PFSK-1 (cell line): ENCODE measurements at regions not wholly inside any gene's neighbourhood (a gene's known extent, or its start where the extent isn't known, plus 50 kb on each side); places are given as distances from the start of the nearest gene placed in this dataset.

ENCODE experiments used
- FOXP2 ChIP-seq: optimal IDR thresholded peaks from 2 replicates; pipeline ENCODE3; 2011; ENCODE audit warnings: borderline replicate concordance, control low read depth, inconsistent platforms; ENCODE audit not compliant: insufficient read depth; ENCODE audit errors: extremely low read length, extremely low read depth
- POLR2AphosphoS5 ChIP-seq: IDR thresholded peaks from 2 replicates; pipeline ENCODE4 v1.6.1; 2012; ENCODE audit warnings: low read depth, mild to moderate bottlenecking, control low read depth, low read length, moderate library complexity
- SIN3A ChIP-seq: IDR thresholded peaks from 2 replicates; pipeline ENCODE4 v1.6.1; 2012; ENCODE audit warnings: mild to moderate bottlenecking, low read length, moderate library complexity, borderline replicate concordance; ENCODE audit not compliant: insufficient read depth
- TAF1 ChIP-seq: IDR thresholded peaks from 2 replicates; pipeline ENCODE4 v1.6.1; 2012; ENCODE audit warnings: low read length, control low read depth, borderline replicate concordance; ENCODE audit not compliant: insufficient read depth
- TF ChIP-seq, protein P1 (sequence below), 2 experiments: IDR thresholded peaks; 2 replicates each; pipeline versions ENCODE4 v1.6.1 to v1.8.0; 2011 to 2012; ENCODE audit warnings: low read depth in 2 of 2, low read length in 2 of 2, control low read depth in 1 of 2, inconsistent platforms in 1 of 2, mild to moderate bottlenecking in 1 of 2, moderate library complexity in 1 of 2; ENCODE audit not compliant: insufficient read depth in 1 of 2

DNA sequence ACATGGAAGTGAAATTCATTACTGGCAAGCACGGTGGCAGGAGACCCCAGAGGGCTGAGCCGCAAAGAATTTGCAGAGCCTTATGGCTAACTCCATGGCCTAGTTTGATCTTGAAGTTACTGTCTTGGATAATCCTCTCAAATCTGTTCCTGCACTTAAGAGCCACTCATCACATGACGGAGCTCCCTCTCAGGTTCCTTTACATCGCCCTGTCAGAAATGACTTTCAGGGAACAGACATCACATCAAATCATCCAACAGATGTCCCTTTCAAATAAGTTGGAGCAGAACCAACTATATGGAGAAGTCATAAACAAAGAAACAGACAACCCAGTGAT lies 328.8 kb upstream of the THBS1 start:
- no peak for TF ChIP-seq SIN3A
- TF ChIP-seq FOXP2 = no peak
- TF ChIP-seq TAF1 = no peak
- no peak for TF ChIP-seq POLR2AphosphoS5
- TF ChIP-seq, protein P1, sequence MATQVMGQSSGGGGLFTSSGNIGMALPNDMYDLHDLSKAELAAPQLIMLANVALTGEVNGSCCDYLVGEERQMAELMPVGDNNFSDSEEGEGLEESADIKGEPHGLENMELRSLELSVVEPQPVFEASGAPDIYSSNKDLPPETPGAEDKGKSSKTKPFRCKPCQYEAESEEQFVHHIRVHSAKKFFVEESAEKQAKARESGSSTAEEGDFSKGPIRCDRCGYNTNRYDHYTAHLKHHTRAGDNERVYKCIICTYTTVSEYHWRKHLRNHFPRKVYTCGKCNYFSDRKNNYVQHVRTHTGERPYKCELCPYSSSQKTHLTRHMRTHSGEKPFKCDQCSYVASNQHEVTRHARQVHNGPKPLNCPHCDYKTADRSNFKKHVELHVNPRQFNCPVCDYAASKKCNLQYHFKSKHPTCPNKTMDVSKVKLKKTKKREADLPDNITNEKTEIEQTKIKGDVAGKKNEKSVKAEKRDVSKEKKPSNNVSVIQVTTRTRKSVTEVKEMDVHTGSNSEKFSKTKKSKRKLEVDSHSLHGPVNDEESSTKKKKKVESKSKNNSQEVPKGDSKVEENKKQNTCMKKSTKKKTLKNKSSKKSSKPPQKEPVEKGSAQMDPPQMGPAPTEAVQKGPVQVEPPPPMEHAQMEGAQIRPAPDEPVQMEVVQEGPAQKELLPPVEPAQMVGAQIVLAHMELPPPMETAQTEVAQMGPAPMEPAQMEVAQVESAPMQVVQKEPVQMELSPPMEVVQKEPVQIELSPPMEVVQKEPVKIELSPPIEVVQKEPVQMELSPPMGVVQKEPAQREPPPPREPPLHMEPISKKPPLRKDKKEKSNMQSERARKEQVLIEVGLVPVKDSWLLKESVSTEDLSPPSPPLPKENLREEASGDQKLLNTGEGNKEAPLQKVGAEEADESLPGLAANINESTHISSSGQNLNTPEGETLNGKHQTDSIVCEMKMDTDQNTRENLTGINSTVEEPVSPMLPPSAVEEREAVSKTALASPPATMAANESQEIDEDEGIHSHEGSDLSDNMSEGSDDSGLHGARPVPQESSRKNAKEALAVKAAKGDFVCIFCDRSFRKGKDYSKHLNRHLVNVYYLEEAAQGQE (IDR thresholded peaks at IDR 0.05; ENCODE audit: insufficient read depth in 1 of 2, low read depth in 2 of 2, low read length in 2 of 2) = no peak

DNA sequence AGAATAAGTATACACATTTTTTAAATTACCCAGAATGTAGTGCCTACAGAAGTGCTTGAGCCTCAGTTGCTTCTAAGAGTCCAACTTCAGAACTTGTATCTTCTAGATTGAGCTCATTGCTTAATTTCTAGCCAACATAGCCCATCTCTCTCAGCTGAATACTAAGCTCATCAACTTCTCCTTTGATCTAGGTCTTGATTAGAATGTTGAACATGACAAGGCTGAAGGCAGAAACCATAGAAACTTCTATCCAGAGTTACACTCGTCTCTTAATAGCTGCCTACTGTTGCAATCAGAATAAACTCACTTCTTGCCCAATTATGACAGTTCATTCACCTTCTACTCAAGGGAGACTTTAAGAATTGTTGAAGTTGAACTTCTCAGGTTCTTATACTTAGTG lies 327.3 kb upstream of the THBS1 start:
- TF ChIP-seq TAF1 (no peak), FOXP2 (no peak), SIN3A (no peak), POLR2AphosphoS5 (no peak)
- TF ChIP-seq, protein P1 (IDR thresholded peaks at IDR 0.05; ENCODE audit: insufficient read depth in 1 of 2, low read depth in 2 of 2, low read length in 2 of 2) = no peak

DNA sequence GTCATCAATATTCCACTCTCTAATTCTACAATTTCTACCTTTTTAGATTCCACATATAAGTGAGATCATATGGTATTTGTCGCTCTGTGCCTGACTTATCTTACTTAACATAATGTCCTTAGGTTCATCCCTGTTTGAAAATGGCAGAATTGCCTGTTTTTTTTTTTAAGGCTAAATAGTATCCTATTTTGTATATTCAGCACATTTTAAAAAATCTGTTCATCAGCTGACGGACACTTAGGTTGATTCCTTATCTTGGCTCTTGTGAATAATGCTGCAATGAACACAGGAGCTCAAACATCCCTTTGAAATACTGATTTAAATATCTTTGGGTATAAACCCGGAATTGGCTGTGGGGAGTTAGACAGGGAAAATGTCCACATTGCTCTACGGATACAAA lies 326.7 kb upstream of the THBS1 start:
- TF ChIP-seq SIN3A (no peak), FOXP2 (no peak), POLR2AphosphoS5 (no peak), TAF1 (no peak)
- TF ChIP-seq, protein P1 (IDR thresholded peaks at IDR 0.05; ENCODE audit: insufficient read depth in 1 of 2, low read depth in 2 of 2, low read length in 2 of 2) = no peak

DNA sequence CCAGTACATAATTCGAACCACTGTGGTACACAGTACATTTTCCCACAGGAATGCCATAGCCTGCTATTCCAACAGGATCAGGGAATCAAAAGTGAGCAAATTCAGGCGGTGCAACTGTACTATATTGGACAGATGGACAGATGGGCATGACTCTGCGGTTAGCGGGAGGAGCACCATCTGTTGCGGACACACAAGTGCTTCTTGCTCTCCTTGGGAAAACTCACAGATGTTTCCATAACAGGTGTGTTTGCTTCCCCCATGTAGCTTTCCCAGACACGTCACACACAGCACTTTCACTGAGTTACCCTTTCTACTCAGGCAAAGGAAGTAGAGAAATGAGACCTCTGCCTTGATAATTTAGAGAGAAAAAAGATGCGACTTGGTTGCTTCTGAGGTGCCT lies 325.1 kb upstream of the THBS1 start:
- TF ChIP-seq, protein P1 (IDR thresholded peaks at IDR 0.05; ENCODE audit: insufficient read depth in 1 of 2, low read depth in 2 of 2, low read length in 2 of 2) = no peak
- TF ChIP-seq TAF1 (no peak), SIN3A (no peak), POLR2AphosphoS5 (no peak), FOXP2 (no peak)

DNA sequence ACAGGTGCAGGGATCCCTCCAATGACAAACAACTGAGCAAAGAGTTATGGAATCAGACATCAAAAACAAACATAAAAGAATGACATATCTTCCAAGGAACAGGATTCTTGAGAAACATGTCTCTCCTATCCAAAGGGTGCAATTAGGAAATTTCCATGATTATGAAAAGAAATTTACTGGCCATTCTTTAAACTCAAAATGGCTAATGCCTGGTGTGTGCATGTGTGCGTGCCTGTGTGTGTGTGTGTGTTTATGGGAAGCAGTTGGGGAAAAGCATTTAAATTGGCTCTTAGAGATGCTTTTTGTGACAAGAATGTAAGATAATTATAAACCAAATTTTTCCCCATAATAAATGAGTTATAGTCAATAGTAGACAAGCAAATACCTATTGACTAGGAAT lies 320.5 kb upstream of the THBS1 start:
- no peak for TF ChIP-seq TAF1
- TF ChIP-seq FOXP2 = no peak
- TF ChIP-seq SIN3A = no peak
- TF ChIP-seq, protein P1 (IDR thresholded peaks at IDR 0.05; ENCODE audit: insufficient read depth in 1 of 2, low read depth in 2 of 2, low read length in 2 of 2) = no peak
- TF ChIP-seq POLR2AphosphoS5 = no peak
